Breast epithelium (tissue), 4 donors: ENCODE measurements at regions not wholly inside any gene's neighbourhood (a gene's known extent, or its start where the extent isn't known, plus 50 kb on each side); places are given as distances from the start of the nearest gene placed in this dataset.

Experiments
- DNase-seq, 2 donors: peaks; one replicate each; pipeline ENCODE4 v3.0.0-alpha.2; 2019; ENCODE audit warnings: low spot score in 2 of 2
- H3K27ac ChIP-seq, 2 donors: fragments of 200-600 bp; sonication (generic) in 1 of 2; one replicate each; pipeline ENCODE4 v1.5.1; 2016 to 2019; ENCODE audit warnings: mild to moderate bottlenecking in 1 of 2
- H3K27me3 ChIP-seq, 2 donors: fragments of 200-600 bp; sonication (generic) in 1 of 2; one replicate each; pipeline versions ENCODE4 v1.5.1 to v1.6.0; 2017 to 2019; ENCODE audit warnings: control low read depth in 1 of 2, mild to moderate bottlenecking in 1 of 2
- H3K36me3 ChIP-seq: fragments of 200-600 bp; one replicate; pipeline ENCODE4 v1.5.1; 2019
- H3K4me1 ChIP-seq, 2 donors: fragments of 200-600 bp; sonication (generic); one replicate each; pipeline ENCODE4 v1.5.1; 2016 to 2019; ENCODE audit warnings: control low read depth in 1 of 2
- H3K4me3 ChIP-seq, 3 donors: fragments of 200-600 bp; sonication (generic); 1 replicate in 2 of 3; 2 replicates in 1 of 3; pipeline ENCODE4 v1.5.1; 2016 to 2019; ENCODE audit warnings: mild to moderate bottlenecking in 3 of 3, moderate library complexity in 2 of 3
- H3K9me3 ChIP-seq, 2 donors: fragments of 200-600 bp; sonication (generic) in 1 of 2; one replicate each; pipeline ENCODE4 v1.5.1; 2016 to 2019; ENCODE audit warnings: control low read depth in 1 of 2
- CTCF ChIP-seq, 3 donors: fragments of 450-650 bp; IDR thresholded peaks; one replicate each; pipeline ENCODE4 v1.5.1; 2016 to 2017; ENCODE audit warnings: antibody characterized with exemption in 3 of 3, mild to moderate bottlenecking in 3 of 3, moderate library complexity in 3 of 3
- POLR2A ChIP-seq: fragments of 450-650 bp; IDR thresholded peaks from one replicate; pipeline ENCODE4 v1.6.1; 2016; ENCODE audit warnings: antibody characterized with exemption, mild to moderate bottlenecking, moderate library complexity
- POLR2AphosphoS5 ChIP-seq, 3 donors: sonication (generic); formaldehyde crosslinking; IDR thresholded peaks; one replicate each; pipeline ENCODE4 v1.6.1; 2017; ENCODE audit warnings: antibody characterized with exemption in 3 of 3
- intact Hi-C: fragments of 100-400 bp; cut with DNase I; formaldehyde crosslinking; loops from one replicate; pipeline ENCODE4 v1.15.1; 2023; ENCODE audit warnings: low total_unique reads

- Histone ChIP-seq H3K27me3 (no peaks in the 10 kb centered on the region), H3K4me1 (no peaks in the 10 kb centered on the region), H3K9me3 (no peaks in the 10 kb centered on the region), H3K36me3 (no peaks in the 10 kb centered on the region), H3K27ac (no peak overlapping the region), H3K4me3 (no peak overlapping the region)
- intact Hi-C loops, result no loop called here
- TF ChIP-seq POLR2A (no peak), POLR2AphosphoS5 (IDR thresholded peaks at IDR 0.05) (no peak), CTCF (IDR thresholded peaks at IDR 0.05) (no peak)
- DNase-seq, result no peak
Observed at GRCh38 chr6:137755284-137755683, 111.8 kb upstream of the TNFAIP3 start.

GRCh38 chr6:137756788-137757187, 110.3 kb upstream of the TNFAIP3 start:
- H3K4me1 ChIP-seq, result no peaks in the 10 kb centered on the region
- intact Hi-C loops, result no loop called here

GRCh38 chr6:137758661-137759060, 108.4 kb upstream of the TNFAIP3 start:
- no peaks in the 10 kb centered on the region for H3K4me1 ChIP-seq
- H3K4me3 ChIP-seq, result no peak overlapping the region
- DNase-seq, result no peak
- H3K27me3 ChIP-seq, result no peaks in the 10 kb centered on the region
- no peak overlapping the region for H3K27ac ChIP-seq
- H3K9me3 ChIP-seq, result no peaks in the 10 kb centered on the region
- intact Hi-C loops, result no loop called here
- no peaks in the 10 kb centered on the region for H3K36me3 ChIP-seq
- TF ChIP-seq POLR2A, result no peak
- TF ChIP-seq POLR2AphosphoS5 (IDR thresholded peaks at IDR 0.05), result no peak
- no peak for TF ChIP-seq CTCF (IDR thresholded peaks at IDR 0.05)

More at GRCh38 chr6:137756788-137757187, 110.3 kb upstream of the TNFAIP3 start:
- TF ChIP-seq POLR2AphosphoS5 (IDR thresholded peaks at IDR 0.05) (no peak), POLR2A (no peak)
- H3K9me3 ChIP-seq, result no peaks in the 10 kb centered on the region
- no peak for DNase-seq
- H3K27ac ChIP-seq, result no peak overlapping the region
- H3K27me3 ChIP-seq, result no peaks in the 10 kb centered on the region
- no peak overlapping the region for H3K4me3 ChIP-seq
- no peaks in the 10 kb centered on the region for H3K36me3 ChIP-seq

- no peak for DNase-seq
- Histone ChIP-seq H3K9me3 (no peaks in the 10 kb centered on the region), H3K36me3 (no peaks in the 10 kb centered on the region), H3K4me1 (no peaks in the 10 kb centered on the region), H3K27ac (no peak overlapping the region), H3K4me3 (no peak overlapping the region), H3K27me3 (no peaks in the 10 kb centered on the region)
- intact Hi-C loops, result no loop called here
- TF ChIP-seq CTCF (IDR thresholded peaks at IDR 0.05) (no peak), POLR2A (no peak)
Observed at GRCh38 chr6:137759624-137760023, 107.4 kb upstream of the TNFAIP3 start.

- no peaks in the 10 kb centered on the region for H3K36me3 ChIP-seq
- intact Hi-C loops, result no loop called here
- no peak for TF ChIP-seq POLR2A
- no peak for TF ChIP-seq CTCF (IDR thresholded peaks at IDR 0.05)
- TF ChIP-seq POLR2AphosphoS5 (IDR thresholded peaks at IDR 0.05), result no peak
- no peaks in the 10 kb centered on the region for H3K4me1 ChIP-seq
- H3K27me3 ChIP-seq, result no peaks in the 10 kb centered on the region
- no peak for DNase-seq
- no peaks in the 10 kb centered on the region for H3K9me3 ChIP-seq
- H3K27ac ChIP-seq, result no peak overlapping the region
- no peak overlapping the region for H3K4me3 ChIP-seq
Observed at GRCh38 chr6:137761072-137761471, 106.0 kb upstream of the TNFAIP3 start.

- Histone ChIP-seq H3K4me3 (no peak overlapping the region), H3K9me3 (no peaks in the 10 kb centered on the region), H3K36me3 (no peaks in the 10 kb centered on the region), H3K27me3 (no peaks in the 10 kb centered on the region), H3K27ac (no peak overlapping the region), H3K4me1 (no peaks in the 10 kb centered on the region)
- intact Hi-C loops, result no loop called here
- no peak for TF ChIP-seq POLR2AphosphoS5 (IDR thresholded peaks at IDR 0.05)
- TF ChIP-seq CTCF (IDR thresholded peaks at IDR 0.05), result no peak
- no peak for TF ChIP-seq POLR2A
- no peak for DNase-seq
Observed at GRCh38 chr6:137761487-137761886, 105.6 kb upstream of the TNFAIP3 start.
